Left lung (tissue), 4 donors: ENCODE measurements at regions not wholly inside any gene's neighbourhood (a gene's known extent, or its start where the extent isn't known, plus 50 kb on each side); places are given as distances from the start of the nearest gene placed in this dataset.

Source experiments
- ATAC-seq: fragments of 200-7000 bp; cut with Tn5 transposase; one replicate; pipeline ENCODE4 v1.9.1; 2020; ENCODE audit warnings: moderate library complexity
- DNase-seq, 4 donors: peaks; one replicate each; pipeline ENCODE4 v3.0.0-alpha.2; 2013 to 2020
- H3K27ac ChIP-seq, 2 donors: fragments of 200-600 bp; sonication (generic) in 1 of 2; one replicate each; pipeline versions ENCODE4 v1.5.0 to v1.8.0; 2020 to 2021
- H3K27me3 ChIP-seq, 2 donors: fragments of 200-600 bp; sonication (generic) in 1 of 2; one replicate each; pipeline versions ENCODE4 v1.5.0 to v1.8.0; 2020 to 2021
- H3K36me3 ChIP-seq, 2 donors: fragments of 200-600 bp; sonication (generic) in 1 of 2; one replicate each; pipeline versions ENCODE4 v1.5.0 to v1.8.0; 2020 to 2021
- H3K4me1 ChIP-seq, 2 donors: fragments of 200-600 bp; one replicate each; pipeline ENCODE4 v1.8.0; 2021
- H3K4me3 ChIP-seq, 2 donors: fragments of 200-600 bp; sonication (generic) in 1 of 2; one replicate each; pipeline versions ENCODE4 v1.5.0 to v1.8.0; 2020 to 2021; ENCODE audit warnings: mild to moderate bottlenecking in 1 of 2
- H3K9me3 ChIP-seq, 2 donors: fragments of 200-600 bp; sonication (generic) in 1 of 2; one replicate each; pipeline versions ENCODE4 v1.5.0 to v1.8.0; 2020 to 2021
- intact Hi-C, 2 donors: fragments of 100-400 bp; cut with DNase I; formaldehyde crosslinking; loops; one replicate each; pipeline versions ENCODE4 v1.11.2 to v1.14.2; 2022
- TF ChIP-seq, protein P1 (sequence below), 2 donors: fragments of 200-600 bp; sonication (generic) in 1 of 2; IDR thresholded peaks; one replicate each; pipeline versions ENCODE4 v1.5.0 to v1.8.0; 2021; ENCODE audit warnings: antibody characterized with exemption in 2 of 2
- donor health status: DM: no; HTN: yes; CAD: no.
- donor health status: DM: no; HTN: no; CAD: no.

DNA sequence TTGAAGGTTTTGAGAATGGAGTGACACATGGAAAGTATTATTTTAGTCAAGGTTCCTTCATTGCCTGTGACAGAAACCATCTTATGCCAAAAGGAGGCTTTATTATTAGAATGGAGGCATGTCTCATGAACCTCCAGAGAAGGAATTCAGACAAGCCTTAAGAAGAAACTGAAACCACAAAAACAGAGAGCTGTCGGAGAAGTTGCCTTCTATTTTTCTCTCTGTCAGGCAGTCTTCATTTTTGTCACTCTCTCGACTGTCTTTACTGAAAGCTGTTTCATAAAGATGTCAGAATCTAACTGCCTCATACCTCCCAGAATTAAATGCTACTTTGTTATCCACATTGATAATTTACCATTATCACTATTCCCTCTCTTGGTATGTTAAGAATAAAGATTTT lies 434.7 kb upstream of the ADGRL4 start:
- no peaks in the 10 kb centered on the region for H3K27me3 ChIP-seq
- no peak overlapping the region for H3K27ac ChIP-seq
- no peaks in the 10 kb centered on the region for H3K4me1 ChIP-seq
- ATAC-seq (no peak), DNase-seq (no peak)
- no peaks in the 10 kb centered on the region for H3K9me3 ChIP-seq
- H3K4me3 ChIP-seq, result no peak overlapping the region
- intact Hi-C loops, result no loop called here
- TF ChIP-seq, protein P1, sequence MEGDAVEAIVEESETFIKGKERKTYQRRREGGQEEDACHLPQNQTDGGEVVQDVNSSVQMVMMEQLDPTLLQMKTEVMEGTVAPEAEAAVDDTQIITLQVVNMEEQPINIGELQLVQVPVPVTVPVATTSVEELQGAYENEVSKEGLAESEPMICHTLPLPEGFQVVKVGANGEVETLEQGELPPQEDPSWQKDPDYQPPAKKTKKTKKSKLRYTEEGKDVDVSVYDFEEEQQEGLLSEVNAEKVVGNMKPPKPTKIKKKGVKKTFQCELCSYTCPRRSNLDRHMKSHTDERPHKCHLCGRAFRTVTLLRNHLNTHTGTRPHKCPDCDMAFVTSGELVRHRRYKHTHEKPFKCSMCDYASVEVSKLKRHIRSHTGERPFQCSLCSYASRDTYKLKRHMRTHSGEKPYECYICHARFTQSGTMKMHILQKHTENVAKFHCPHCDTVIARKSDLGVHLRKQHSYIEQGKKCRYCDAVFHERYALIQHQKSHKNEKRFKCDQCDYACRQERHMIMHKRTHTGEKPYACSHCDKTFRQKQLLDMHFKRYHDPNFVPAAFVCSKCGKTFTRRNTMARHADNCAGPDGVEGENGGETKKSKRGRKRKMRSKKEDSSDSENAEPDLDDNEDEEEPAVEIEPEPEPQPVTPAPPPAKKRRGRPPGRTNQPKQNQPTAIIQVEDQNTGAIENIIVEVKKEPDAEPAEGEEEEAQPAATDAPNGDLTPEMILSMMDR (IDR thresholded peaks at IDR 0.05), result no peak
- H3K36me3 ChIP-seq, result no peaks in the 10 kb centered on the region

DNA sequence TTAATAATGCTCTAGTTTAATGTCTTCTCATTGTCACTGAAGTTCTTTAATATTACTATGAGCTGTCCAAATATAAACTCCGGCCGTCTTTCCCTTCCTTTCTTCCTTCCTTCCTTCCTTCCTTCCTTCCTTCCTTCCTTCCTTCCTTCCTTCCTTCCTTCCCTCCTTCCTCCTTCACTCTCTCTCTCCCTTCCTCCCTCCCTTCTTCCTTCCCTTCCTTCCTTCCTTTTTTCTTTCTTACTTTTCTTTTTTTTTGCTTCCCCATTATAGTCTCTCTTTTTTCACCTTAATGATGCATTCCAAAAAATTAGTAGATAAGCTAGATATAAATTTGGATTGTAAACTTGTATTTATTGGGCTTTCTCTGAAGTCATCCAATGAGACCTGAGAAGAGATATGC lies 431.0 kb upstream of the ADGRL4 start:
- no peaks in the 10 kb centered on the region for H3K9me3 ChIP-seq
- H3K4me3 ChIP-seq, result no peak overlapping the region
- DNase-seq (no peak), ATAC-seq (no peak)
- H3K4me1 ChIP-seq, result no peaks in the 10 kb centered on the region
- no peaks in the 10 kb centered on the region for H3K36me3 ChIP-seq
- no peak overlapping the region for H3K27ac ChIP-seq
- TF ChIP-seq, protein P1 (IDR thresholded peaks at IDR 0.05), result no peak
- no peaks in the 10 kb centered on the region for H3K27me3 ChIP-seq
- intact Hi-C loops, result no loop called here

DNA sequence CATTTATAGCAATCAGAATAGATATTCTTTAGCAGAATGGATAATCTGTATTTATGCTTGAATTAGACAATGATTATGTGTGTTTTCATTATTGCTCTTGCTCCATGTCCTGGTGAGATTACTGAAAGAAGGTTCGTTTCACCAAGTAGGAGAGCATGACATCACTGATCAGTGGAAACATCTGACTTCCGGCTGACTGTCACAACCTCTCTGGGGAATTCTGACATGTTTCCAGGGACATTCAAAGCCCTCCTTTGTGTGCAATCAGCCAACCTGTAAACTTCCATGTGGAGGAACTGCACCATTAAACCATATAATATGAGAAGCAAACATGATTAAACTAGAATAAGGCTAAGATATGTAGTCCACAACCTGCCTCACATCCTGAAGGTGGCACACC lies 424.8 kb upstream of the ADGRL4 start:
- Histone ChIP-seq H3K9me3 (no peaks in the 10 kb centered on the region), H3K36me3 (no peaks in the 10 kb centered on the region), H3K27ac (no peak overlapping the region), H3K27me3 (no peaks in the 10 kb centered on the region), H3K4me1 (no peaks in the 10 kb centered on the region), H3K4me3 (no peak overlapping the region)
- intact Hi-C loops, result no loop called here
- TF ChIP-seq, protein P1 (IDR thresholded peaks at IDR 0.05), result no peak
- DNase-seq (peak in 1 of 4 donors; percentile 0), ATAC-seq (no peak)

DNA sequence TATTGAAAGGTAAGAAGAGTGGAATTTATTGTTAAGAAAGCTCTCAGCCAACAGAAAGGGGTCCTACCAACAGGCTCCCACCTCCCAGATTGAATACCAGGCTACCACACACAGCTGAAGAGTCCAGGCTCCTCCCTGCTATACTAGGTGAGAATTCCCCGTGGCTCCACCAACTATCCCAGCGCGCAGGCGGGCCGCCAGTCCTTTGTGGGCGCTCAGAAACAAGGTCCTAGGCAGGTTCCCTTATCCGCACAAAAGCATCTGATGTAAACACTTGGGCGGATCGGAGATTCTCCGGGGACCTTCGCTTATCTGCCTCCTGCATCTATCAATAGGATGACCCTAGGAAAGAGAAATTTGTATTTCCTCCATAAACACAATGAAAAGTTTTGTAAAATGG lies 423.9 kb upstream of the ADGRL4 start:
- H3K4me3 ChIP-seq, result no peak overlapping the region
- DNase-seq (peak in 1 of 4 donors; percentile 35), ATAC-seq (no peak)
- H3K4me1 ChIP-seq, result no peaks in the 10 kb centered on the region
- TF ChIP-seq, protein P1 (IDR thresholded peaks at IDR 0.05), result no peak
- no peaks in the 10 kb centered on the region for H3K36me3 ChIP-seq
- H3K27ac ChIP-seq, result no peak overlapping the region
- H3K27me3 ChIP-seq, result no peaks in the 10 kb centered on the region
- no peaks in the 10 kb centered on the region for H3K9me3 ChIP-seq
- intact Hi-C loops, result no loop called here

DNA sequence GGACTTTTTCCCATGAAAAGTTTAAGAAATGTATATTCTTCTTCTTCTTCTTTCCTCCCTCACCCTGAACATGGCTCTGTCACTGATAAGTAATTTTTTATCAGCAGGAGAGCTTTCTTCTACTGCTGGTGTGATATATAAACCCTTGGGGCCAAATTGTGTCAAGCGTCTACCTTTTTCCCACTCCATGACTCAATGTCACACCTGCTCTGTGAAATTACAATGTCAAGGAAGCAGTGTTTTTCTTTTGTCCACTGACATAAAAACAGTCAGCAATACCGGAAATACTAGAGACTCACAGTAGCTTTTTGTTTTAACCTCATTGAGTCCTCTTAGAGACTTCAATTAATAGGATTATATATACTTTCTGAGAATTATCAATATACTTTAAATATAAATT lies 416.2 kb upstream of the ADGRL4 start:
- Histone ChIP-seq H3K4me3 (no peak overlapping the region), H3K4me1 (no peaks in the 10 kb centered on the region), H3K9me3 (peaks cover 0 to 7% of the 10 kb centered on the region in 2 donors), H3K36me3 (no peaks in the 10 kb centered on the region), H3K27ac (no peak overlapping the region), H3K27me3 (no peaks in the 10 kb centered on the region)
- DNase-seq (no peak), ATAC-seq (no peak)
- intact Hi-C loops, result no loop called here
- TF ChIP-seq, protein P1 (IDR thresholded peaks at IDR 0.05), result no peak
